Vagina (tissue), 2 donors: ENCODE measurements at regions not wholly inside any gene's neighbourhood (a gene's known extent, or its start where the extent isn't known, plus 50 kb on each side); places are given as distances from the start of the nearest gene placed in this dataset.

Experiments used
- DNase-seq, 2 donors: peaks; one replicate each; pipeline ENCODE4 v3.0.0-alpha.2; 2017; ENCODE audit errors: extremely low spot score in 2 of 2
- H3K27ac ChIP-seq: fragments of 200-600 bp; sonication (generic); one replicate; pipeline ENCODE4 v1.5.1; 2019
- H3K27me3 ChIP-seq: fragments of 200-600 bp; sonication (generic); one replicate; pipeline ENCODE4 v1.5.1; 2019
- H3K36me3 ChIP-seq, 2 donors: fragments of 200-600 bp; sonication (generic); one replicate each; pipeline ENCODE4 v1.5.1; 2017 to 2019
- H3K4me1 ChIP-seq: fragments of 200-600 bp; sonication (generic); one replicate; pipeline ENCODE4 v1.5.1; 2019
- H3K4me3 ChIP-seq, 2 donors: fragments of 200-600 bp; sonication (generic); 1 replicate in 1 of 2; 2 replicates in 1 of 2; pipeline ENCODE4 v1.5.1; 2016 to 2019
- H3K9me3 ChIP-seq: fragments of 200-600 bp; sonication (generic); one replicate; pipeline ENCODE4 v1.5.1; 2019
- POLR2A ChIP-seq, 2 donors: fragments of 450-650 bp; IDR thresholded peaks; one replicate each; pipeline ENCODE4 v1.6.1; 2017; ENCODE audit warnings: antibody characterized with exemption in 2 of 2, mild to moderate bottlenecking in 2 of 2, moderate library complexity in 2 of 2
- POLR2AphosphoS5 ChIP-seq, 2 donors: sonication (generic); formaldehyde crosslinking; IDR thresholded peaks; one replicate each; pipeline ENCODE4 v1.9.0; 2017; ENCODE audit warnings: antibody characterized with exemption in 2 of 2, mild to moderate bottlenecking in 2 of 2, low read depth in 1 of 2; ENCODE audit not compliant: insufficient read depth in 1 of 2
- intact Hi-C: fragments of 100-400 bp; cut with DNase I; formaldehyde crosslinking; loops from one replicate; pipeline ENCODE4 v1.15.1; 2023
- TF ChIP-seq, protein P1 (sequence below), 3 experiments: fragments of 450-650 bp in 2 of 3; fragments of 200-600 bp in 1 of 3; sonication (generic) in 1 of 3; IDR thresholded peaks; one replicate each; pipeline ENCODE4 v1.5.1; 2017 to 2019; ENCODE audit warnings: antibody characterized with exemption in 3 of 3, mild to moderate bottlenecking in 2 of 3, moderate library complexity in 2 of 3

DNA sequence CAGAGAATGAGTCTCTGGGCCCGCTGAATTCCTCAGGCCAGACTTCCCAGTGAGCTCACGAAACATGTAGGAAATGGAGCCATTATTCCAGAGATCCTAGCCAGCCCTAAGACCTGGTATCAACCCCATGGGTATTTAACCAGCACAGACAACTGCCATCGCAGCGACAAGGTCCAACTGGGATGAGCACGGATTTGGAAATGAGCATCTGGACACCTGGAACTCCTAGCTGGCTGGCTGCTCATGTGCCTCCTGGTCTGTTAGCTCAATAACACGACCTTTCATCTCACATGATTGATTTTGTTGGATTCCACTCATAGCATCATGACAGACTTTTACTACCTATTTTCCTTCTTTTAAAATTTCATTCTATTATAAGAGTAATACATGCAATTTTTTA, 51.0 kb downstream of the POU3F3 start:
- Histone ChIP-seq H3K27me3 (no peaks in the 10 kb centered on the region), H3K4me1 (no peaks in the 10 kb centered on the region), H3K27ac (no peak overlapping the region), H3K36me3 (no peaks in the 10 kb centered on the region), H3K4me3 (no peak overlapping the region), H3K9me3 (no peaks in the 10 kb centered on the region)
- DNase-seq, result peak in 1 of 2 donors; percentile 37
- intact Hi-C loops, result no loop called here
- TF ChIP-seq, protein P1, sequence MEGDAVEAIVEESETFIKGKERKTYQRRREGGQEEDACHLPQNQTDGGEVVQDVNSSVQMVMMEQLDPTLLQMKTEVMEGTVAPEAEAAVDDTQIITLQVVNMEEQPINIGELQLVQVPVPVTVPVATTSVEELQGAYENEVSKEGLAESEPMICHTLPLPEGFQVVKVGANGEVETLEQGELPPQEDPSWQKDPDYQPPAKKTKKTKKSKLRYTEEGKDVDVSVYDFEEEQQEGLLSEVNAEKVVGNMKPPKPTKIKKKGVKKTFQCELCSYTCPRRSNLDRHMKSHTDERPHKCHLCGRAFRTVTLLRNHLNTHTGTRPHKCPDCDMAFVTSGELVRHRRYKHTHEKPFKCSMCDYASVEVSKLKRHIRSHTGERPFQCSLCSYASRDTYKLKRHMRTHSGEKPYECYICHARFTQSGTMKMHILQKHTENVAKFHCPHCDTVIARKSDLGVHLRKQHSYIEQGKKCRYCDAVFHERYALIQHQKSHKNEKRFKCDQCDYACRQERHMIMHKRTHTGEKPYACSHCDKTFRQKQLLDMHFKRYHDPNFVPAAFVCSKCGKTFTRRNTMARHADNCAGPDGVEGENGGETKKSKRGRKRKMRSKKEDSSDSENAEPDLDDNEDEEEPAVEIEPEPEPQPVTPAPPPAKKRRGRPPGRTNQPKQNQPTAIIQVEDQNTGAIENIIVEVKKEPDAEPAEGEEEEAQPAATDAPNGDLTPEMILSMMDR (IDR thresholded peaks at IDR 0.05), result no peak
- TF ChIP-seq POLR2A (IDR thresholded peaks at IDR 0.05), result no peak
- TF ChIP-seq POLR2AphosphoS5 (IDR thresholded peaks at IDR 0.05; ENCODE audit: insufficient read depth in 1 of 2, low read depth in 1 of 2), result no peak

DNA sequence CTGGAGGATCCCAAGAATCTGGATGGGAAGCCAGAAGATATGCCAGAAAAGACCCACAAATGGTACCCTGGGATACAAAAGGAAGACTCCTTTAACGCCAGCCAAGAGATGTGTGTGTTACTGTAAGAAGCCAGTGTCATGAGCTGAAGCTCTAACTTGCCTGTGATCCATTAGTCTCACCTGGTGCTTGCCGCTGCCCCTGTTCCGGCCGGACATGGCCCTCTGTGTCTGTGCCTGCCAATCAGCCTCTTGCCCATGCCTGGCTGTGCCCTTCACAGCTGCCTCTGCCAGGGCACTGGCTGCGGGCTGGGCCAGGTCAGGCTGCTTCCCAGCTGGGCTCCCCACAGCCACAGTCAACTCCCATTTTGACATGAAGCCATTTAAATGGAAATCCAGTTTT, 55.4 kb downstream of the POU3F3 start:
- Histone ChIP-seq H3K4me1 (no peaks in the 10 kb centered on the region), H3K27me3 (no peaks in the 10 kb centered on the region), H3K27ac (no peak overlapping the region), H3K9me3 (no peaks in the 10 kb centered on the region), H3K36me3 (no peaks in the 10 kb centered on the region), H3K4me3 (no peak overlapping the region)
- intact Hi-C loops, result no loop called here
- DNase-seq, result no peak
- TF ChIP-seq POLR2AphosphoS5 (IDR thresholded peaks at IDR 0.05; ENCODE audit: insufficient read depth in 1 of 2, low read depth in 1 of 2), result no peak
- no peak for TF ChIP-seq POLR2A (IDR thresholded peaks at IDR 0.05)
- TF ChIP-seq, protein P1 (IDR thresholded peaks at IDR 0.05), result no peak

GRCh38 chr2:104914509-104914908, 60.6 kb downstream of the POU3F3 start:
- Histone ChIP-seq H3K36me3 (no peaks in the 10 kb centered on the region), H3K27me3 (no peaks in the 10 kb centered on the region), H3K9me3 (no peaks in the 10 kb centered on the region), H3K4me3 (no peak overlapping the region), H3K4me1 (no peaks in the 10 kb centered on the region), H3K27ac (no peak overlapping the region)
- DNase-seq, result no peak
- intact Hi-C loops, result no loop called here
- TF ChIP-seq POLR2A (IDR thresholded peaks at IDR 0.05) (no peak), POLR2AphosphoS5 (IDR thresholded peaks at IDR 0.05; ENCODE audit: insufficient read depth in 1 of 2, low read depth in 1 of 2) (no peak)
- TF ChIP-seq, protein P1 (IDR thresholded peaks at IDR 0.05), result no peak

DNA sequence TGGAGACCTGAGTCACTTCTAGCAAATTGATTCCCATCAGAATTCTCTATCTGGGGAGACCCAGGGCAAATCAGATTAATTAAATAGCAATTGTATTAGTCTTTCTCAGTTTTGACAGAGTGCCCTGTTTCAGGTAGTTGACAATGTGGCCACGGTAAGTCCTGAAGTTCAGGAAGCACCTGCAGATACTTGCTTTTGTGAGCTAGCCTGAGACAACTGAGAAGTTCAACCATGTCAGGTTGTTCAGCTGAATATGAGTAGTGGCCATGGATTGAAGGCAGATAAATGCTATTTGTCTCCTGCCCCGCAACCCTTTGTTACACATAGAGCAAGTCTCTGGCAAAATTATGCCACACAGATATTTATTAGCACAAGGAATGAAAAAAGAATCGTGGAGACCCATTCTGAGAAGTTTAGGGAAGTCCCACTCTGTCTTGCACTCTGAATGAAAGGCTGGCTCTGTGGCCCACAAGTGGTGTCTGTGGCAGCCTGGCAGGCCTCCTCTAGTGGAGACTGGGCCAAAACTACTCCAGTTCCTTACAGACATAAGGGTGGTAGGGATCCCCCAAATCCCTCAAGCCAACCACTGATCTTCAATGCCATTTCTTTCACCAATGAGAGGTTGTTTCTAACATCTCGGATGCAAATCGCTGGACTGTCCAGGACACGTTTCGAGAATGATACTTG, 61.3 kb downstream of the POU3F3 start:
- TF ChIP-seq POLR2AphosphoS5 (IDR thresholded peaks at IDR 0.05; ENCODE audit: insufficient read depth in 1 of 2, low read depth in 1 of 2) (no peak), POLR2A (IDR thresholded peaks at IDR 0.05) (no peak)
- TF ChIP-seq, protein P1 (IDR thresholded peaks at IDR 0.05), result no peak
- Histone ChIP-seq H3K9me3 (no peaks in the 10 kb centered on the region), H3K27me3 (no peaks in the 10 kb centered on the region), H3K4me1 (no peaks in the 10 kb centered on the region), H3K4me3 (no peak overlapping the region), H3K36me3 (no peaks in the 10 kb centered on the region), H3K27ac (no peak overlapping the region)
- DNase-seq, result no peak
- intact Hi-C loops, result no loop called here

- Histone ChIP-seq H3K27ac (no peak overlapping the region), H3K4me3 (no peak overlapping the region), H3K9me3 (no peaks in the 10 kb centered on the region), H3K27me3 (no peaks in the 10 kb centered on the region), H3K4me1 (no peaks in the 10 kb centered on the region), H3K36me3 (no peaks in the 10 kb centered on the region)
- no peak for DNase-seq
- no peak for TF ChIP-seq POLR2A (IDR thresholded peaks at IDR 0.05)
- TF ChIP-seq POLR2AphosphoS5 (IDR thresholded peaks at IDR 0.05; ENCODE audit: insufficient read depth in 1 of 2, low read depth in 1 of 2), result no peak
- TF ChIP-seq, protein P1 (IDR thresholded peaks at IDR 0.05), result no peak
- intact Hi-C loops, result no loop called here
Observed at GRCh38 chr2:104919127-104919526, 65.2 kb downstream of the POU3F3 start.
